ENCODE measurements at regions not wholly inside any gene's neighbourhood (a gene's known extent, or its start where the extent isn't known, plus 50 kb on each side); places are given as distances from the start of the nearest gene placed in this dataset.

DNA sequence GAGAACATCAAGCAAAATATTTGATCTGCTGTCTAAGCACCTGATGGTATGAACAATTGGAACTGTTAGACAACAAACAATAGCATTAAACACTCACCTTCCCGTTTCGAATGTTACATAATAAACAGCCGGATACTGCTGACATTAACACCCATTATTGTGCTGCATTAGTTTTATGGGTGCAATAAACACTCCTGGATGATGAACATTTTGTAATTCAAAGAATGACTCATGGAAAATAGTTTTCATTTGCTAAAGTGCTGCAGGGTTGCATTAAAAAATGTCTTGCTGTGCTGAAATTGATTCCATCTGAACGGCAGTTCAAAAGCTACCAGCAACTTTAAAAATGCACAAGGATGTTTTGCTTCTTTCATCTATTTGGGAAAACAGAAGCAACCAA is 100.8 kb upstream of the SORBS2 start:
- H3K27me3 ChIP-seq (ENCODE audit: insufficient read depth, poor library complexity, severe bottlenecking) = no peaks in the 10 kb centered on the region
- ATAC-seq (ENCODE audit: low read depth) (peak; percentile 46; the same call in 2 of the 3 replicates), DNase-seq (ENCODE audit: low spot score) (no peak)
- no peak overlapping the region for H3K4me3 ChIP-seq (ENCODE audit: severe bottlenecking)
- no peaks in the 10 kb centered on the region for H3K36me3 ChIP-seq (ENCODE audit: low read depth)
- no peak overlapping the region for H3K27ac ChIP-seq (ENCODE audit: poor library complexity, severe bottlenecking)
- TF ChIP-seq, protein P1, sequence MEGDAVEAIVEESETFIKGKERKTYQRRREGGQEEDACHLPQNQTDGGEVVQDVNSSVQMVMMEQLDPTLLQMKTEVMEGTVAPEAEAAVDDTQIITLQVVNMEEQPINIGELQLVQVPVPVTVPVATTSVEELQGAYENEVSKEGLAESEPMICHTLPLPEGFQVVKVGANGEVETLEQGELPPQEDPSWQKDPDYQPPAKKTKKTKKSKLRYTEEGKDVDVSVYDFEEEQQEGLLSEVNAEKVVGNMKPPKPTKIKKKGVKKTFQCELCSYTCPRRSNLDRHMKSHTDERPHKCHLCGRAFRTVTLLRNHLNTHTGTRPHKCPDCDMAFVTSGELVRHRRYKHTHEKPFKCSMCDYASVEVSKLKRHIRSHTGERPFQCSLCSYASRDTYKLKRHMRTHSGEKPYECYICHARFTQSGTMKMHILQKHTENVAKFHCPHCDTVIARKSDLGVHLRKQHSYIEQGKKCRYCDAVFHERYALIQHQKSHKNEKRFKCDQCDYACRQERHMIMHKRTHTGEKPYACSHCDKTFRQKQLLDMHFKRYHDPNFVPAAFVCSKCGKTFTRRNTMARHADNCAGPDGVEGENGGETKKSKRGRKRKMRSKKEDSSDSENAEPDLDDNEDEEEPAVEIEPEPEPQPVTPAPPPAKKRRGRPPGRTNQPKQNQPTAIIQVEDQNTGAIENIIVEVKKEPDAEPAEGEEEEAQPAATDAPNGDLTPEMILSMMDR (IDR thresholded peaks at IDR 0.05; ENCODE audit: poor library complexity, severe bottlenecking) = no peak
- H3K4me1 ChIP-seq (ENCODE audit: insufficient read depth, poor library complexity, severe bottlenecking) = peaks cover 19% of the 10 kb centered on the region
- H3K9me3 ChIP-seq (ENCODE audit: severe bottlenecking) = no peaks in the 10 kb centered on the region

DNA sequence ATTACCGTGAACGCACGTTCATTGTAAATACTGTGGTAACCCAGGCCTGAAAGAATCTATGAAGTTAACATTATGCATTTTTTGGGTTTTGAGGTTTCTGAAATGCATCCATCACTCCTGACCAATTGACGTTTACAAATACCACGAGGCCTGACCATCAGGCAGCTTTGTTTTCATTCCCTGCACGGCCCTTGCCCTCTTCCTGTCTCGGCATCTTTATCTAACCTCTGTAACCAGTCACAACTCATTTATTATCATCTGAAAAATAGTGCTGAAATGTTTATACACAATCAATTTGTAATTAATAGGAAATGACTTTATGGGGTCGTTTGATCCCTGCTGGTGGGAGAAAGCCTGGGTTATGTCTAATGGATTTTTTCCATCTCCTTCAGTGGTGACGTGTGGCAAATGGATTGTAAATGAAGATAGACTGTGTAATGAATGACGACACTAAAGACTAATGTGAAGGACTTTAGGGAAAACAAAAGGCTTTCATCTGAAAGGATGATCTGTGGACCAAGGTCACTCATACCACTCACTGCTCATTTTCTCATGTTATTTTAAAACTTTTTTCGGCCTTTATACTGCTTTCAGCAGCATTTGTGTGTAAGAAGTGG is 102.7 kb upstream of the SORBS2 start:
- H3K27me3 ChIP-seq (ENCODE audit: insufficient read depth, poor library complexity, severe bottlenecking) = no peaks in the 10 kb centered on the region
- no peaks in the 10 kb centered on the region for H3K36me3 ChIP-seq (ENCODE audit: low read depth)
- H3K9me3 ChIP-seq (ENCODE audit: severe bottlenecking) = no peaks in the 10 kb centered on the region
- DNase-seq (ENCODE audit: low spot score) = no peak
- TF ChIP-seq, protein P1 (IDR thresholded peaks at IDR 0.05; ENCODE audit: poor library complexity, severe bottlenecking) = no peak
- ATAC-seq (ENCODE audit: low read depth) = no peak
- no peak overlapping the region for H3K27ac ChIP-seq (ENCODE audit: poor library complexity, severe bottlenecking)
- no peak overlapping the region for H3K4me3 ChIP-seq (ENCODE audit: severe bottlenecking)
- peaks cover 21% of the 10 kb centered on the region for H3K4me1 ChIP-seq (ENCODE audit: insufficient read depth, poor library complexity, severe bottlenecking)

DNA sequence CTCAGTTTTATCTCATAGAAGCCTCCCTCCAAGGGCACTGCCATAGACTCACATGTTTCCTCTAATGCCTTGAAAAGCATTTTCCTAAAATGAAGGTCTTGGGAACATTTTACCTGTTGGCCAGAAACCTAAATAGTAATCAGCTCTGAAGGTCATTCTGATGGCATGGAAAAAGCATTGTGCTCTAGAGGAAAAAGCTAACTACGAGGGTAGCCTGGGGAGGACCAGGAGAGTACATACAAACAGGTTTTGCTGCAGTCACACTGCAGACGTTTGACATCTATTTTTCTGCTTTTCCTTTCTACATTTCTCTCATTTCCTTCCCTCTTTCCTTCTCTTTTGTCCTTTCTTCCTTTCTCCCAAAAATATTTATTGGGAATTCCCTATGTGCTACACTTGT is 103.3 kb upstream of the SORBS2 start:
- DNase-seq (ENCODE audit: low spot score) (no peak), ATAC-seq (ENCODE audit: low read depth) (no peak)
- H3K9me3 ChIP-seq (ENCODE audit: severe bottlenecking) = no peaks in the 10 kb centered on the region
- H3K36me3 ChIP-seq (ENCODE audit: low read depth) = no peaks in the 10 kb centered on the region
- peaks cover 26% of the 10 kb centered on the region for H3K4me1 ChIP-seq (ENCODE audit: insufficient read depth, poor library complexity, severe bottlenecking)
- no peak overlapping the region for H3K27ac ChIP-seq (ENCODE audit: poor library complexity, severe bottlenecking)
- TF ChIP-seq, protein P1 (IDR thresholded peaks at IDR 0.05; ENCODE audit: poor library complexity, severe bottlenecking) = no peak
- H3K27me3 ChIP-seq (ENCODE audit: insufficient read depth, poor library complexity, severe bottlenecking) = no peaks in the 10 kb centered on the region
- no peak overlapping the region for H3K4me3 ChIP-seq (ENCODE audit: severe bottlenecking)

DNA sequence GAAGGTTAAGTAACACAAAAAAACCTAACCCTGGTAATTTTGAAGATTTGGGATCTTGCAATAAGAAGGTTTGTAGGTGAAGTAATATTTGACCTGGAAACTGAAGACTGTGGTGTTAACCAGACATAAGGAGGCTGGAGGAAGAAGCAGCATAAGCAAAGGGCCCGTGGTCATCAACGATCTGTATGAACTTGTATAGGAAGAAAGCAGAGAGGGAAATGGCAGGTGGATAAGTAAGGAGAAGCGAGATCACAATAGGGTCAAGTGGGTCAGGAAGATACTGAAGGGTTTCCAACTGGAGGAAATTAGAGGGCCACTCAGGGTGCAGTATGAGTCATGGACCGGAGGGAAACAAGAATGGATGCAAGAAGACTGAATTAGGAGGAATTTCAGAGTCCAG is 103.8 kb upstream of the SORBS2 start:
- TF ChIP-seq, protein P1 (IDR thresholded peaks at IDR 0.05; ENCODE audit: poor library complexity, severe bottlenecking) = no peak
- no peak for ATAC-seq (ENCODE audit: low read depth)
- H3K36me3 ChIP-seq (ENCODE audit: low read depth) = no peaks in the 10 kb centered on the region
- no peaks in the 10 kb centered on the region for H3K27me3 ChIP-seq (ENCODE audit: insufficient read depth, poor library complexity, severe bottlenecking)
- H3K9me3 ChIP-seq (ENCODE audit: severe bottlenecking) = no peaks in the 10 kb centered on the region
- no peak overlapping the region for H3K4me3 ChIP-seq (ENCODE audit: severe bottlenecking)
- peaks cover 32% of the 10 kb centered on the region for H3K4me1 ChIP-seq (ENCODE audit: insufficient read depth, poor library complexity, severe bottlenecking)
- H3K27ac ChIP-seq (ENCODE audit: poor library complexity, severe bottlenecking) = no peak overlapping the region
- DNase-seq (ENCODE audit: low spot score) = no peak

DNA sequence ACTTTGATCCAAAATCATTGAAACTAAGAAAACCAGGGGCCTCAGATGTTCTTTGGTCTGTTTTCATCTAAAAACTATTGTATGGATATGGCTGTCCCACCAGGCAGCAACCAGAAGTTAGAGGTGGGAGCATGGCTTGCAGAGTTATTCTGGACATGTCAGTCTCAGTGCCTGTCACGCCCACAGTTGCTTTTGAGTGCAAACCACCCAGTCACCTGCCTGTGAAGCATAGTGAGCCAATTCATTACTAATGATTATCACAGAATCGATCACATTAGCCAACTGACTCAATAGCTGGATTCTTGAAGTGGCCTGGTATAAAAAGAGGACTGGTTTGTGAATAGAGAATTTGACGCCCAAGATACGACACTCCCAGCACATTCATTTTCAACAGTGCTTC is 104.2 kb upstream of the SORBS2 start:
- H3K27me3 ChIP-seq (ENCODE audit: insufficient read depth, poor library complexity, severe bottlenecking) = no peaks in the 10 kb centered on the region
- ATAC-seq (ENCODE audit: low read depth) (no peak), DNase-seq (ENCODE audit: low spot score) (no peak)
- no peaks in the 10 kb centered on the region for H3K9me3 ChIP-seq (ENCODE audit: severe bottlenecking)
- TF ChIP-seq, protein P1 (IDR thresholded peaks at IDR 0.05; ENCODE audit: poor library complexity, severe bottlenecking) = no peak
- H3K27ac ChIP-seq (ENCODE audit: poor library complexity, severe bottlenecking) = no peak overlapping the region
- no peaks in the 10 kb centered on the region for H3K36me3 ChIP-seq (ENCODE audit: low read depth)
- peaks cover 32% of the 10 kb centered on the region for H3K4me1 ChIP-seq (ENCODE audit: insufficient read depth, poor library complexity, severe bottlenecking)
- H3K4me3 ChIP-seq (ENCODE audit: severe bottlenecking) = no peak overlapping the region

All from RWPE2 (cell line).